HG02981 (cell line): ENCODE measurements at regions not wholly inside any gene's neighbourhood (a gene's known extent, or its start where the extent isn't known, plus 50 kb on each side); places are given as distances from the start of the nearest gene placed in this dataset.
A peak's percentile ranks its signal among the peaks of the same experiment; 100 is the strongest.
"Not testable (repeated sequence)": the region's sequence is repeated elsewhere in the genome, so short reads cannot be mapped to it uniquely, and the experiment has no call there.

Source experiments
- ATAC-seq: cut with Tn5 transposase; IDR thresholded peaks from one replicate; pipeline ENCODE4 v1.9.1; 2021; ENCODE audit warnings: mild to moderate bottlenecking, moderate library complexity; ENCODE audit not compliant: unreplicated experiment

DNA sequence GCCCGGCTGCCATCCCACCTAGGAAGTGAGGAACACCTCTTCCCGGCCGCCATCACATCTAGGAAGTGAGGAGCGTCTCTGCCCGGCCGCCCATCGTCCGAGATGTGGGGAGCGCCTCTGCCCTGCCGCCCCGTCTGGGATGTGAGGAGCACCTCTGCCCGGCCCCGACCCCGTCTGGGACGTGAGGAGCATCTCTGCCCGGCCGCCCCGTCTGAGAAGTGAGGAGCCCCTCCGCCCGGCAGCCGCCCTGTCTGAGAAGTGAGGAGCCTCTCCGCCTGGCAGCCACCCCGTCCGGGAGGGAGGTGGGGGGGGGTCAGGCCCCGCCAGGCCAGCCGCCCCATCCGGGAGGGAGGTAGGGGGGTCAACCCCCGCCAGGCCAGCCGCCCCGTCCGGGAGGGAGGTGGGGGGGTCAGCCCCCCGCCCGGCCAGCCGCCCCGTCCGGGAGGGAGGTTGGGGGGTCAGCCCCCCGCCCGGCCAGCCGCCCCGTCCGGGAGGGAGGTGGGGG lies 330.0 kb downstream of the CBLN1 start:
- not testable (repeated sequence) for ATAC-seq

DNA sequence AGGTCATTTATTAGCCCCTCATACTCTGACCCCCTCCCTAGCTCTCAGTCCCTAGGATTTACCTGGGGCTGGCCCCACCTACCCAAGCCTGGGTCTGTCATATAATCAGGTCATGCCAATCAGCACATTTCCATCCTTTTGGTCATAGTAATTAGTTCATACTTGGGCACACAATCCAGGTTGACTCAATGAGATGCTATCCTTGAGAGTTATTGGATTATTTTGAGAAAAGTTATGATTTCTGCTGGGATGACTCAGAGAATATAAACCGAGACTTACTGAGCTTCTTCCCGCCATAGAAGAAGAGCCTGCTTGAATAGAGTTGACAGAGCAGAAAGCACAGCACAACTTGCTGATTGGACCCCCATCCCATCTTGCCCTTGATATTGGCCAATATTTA lies 331.5 kb downstream of the CBLN1 start:
- ATAC-seq, result no peak

DNA sequence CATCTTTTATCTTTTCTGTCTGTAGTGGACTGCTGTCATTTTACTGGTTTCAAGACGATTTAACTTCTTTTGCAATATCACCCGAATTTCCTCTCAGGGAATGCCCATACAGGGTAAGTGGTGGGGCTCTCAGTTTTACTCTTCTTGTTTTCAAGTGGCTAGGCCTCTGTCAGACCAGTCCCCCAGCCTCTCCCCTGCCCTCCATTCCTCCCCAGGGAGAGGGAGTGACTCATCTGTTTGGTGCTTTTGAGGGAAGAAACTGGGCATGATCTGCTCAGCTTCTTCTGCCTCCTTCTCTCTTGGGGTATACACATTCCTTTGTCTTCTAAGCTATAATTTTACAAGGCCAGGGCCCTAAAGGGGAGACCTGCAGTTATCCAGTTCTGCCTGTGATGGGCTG lies 332.0 kb downstream of the CBLN1 start:
- ATAC-seq, result no peak

- ATAC-seq, result no peak
Observed at GRCh38 chr16:48948911-48949310, 332.7 kb downstream of the CBLN1 start.

GRCh38 chr16:48947371-48947713 lies 334.3 kb downstream of the CBLN1 start:
- ATAC-seq, result no peak

DNA sequence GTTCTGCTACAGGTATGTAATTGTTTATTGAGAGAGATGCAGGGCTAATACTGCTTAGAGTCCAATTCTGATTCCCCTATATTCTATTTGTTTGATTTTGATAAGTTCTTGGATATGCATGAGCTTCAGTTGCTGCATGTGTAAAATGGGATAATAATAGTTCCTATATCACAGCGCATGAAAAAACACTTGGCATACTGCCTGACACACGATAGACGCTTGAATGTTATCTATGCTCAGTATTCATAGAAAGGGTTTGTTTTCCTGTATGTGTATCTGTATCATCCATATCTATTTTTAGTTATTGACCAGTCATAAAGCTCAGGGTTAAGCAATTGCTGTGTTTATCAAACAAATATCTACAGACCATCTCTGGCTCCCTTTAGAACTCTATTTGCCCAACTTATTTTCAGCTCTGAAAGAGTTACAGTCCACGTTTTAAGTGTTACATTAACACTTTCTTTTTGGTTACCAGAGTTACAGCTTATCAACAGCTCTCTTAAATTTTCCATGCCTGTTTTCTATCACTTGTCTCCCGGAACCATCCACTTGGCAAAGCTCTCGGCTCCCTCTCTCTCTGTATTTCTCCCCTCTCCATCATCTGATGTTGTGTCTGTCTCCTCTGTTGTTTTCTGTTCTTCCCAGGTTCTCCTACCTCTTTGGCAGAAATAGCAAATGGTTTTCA lies 334.8 kb downstream of the CBLN1 start:
- ATAC-seq, result no peak

DNA sequence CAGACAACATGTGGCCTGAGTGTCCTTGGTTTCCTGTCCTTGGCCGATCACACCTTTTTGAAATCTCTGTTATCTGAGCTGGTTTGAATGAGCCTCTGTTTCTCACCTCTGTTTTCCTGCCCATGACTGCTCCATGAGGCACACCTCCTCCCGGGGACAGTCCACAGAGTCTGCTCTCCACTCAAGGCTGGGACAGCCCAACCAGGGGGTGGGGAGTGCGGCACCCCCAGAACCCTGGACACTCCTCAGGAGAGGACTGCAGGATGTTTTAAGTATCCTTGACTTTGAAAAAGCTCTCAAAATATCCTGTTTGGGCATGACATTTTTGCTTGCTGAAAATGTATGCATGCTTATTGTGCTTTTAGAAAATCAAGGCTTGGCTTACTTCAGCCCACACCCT lies 333.0 kb upstream of the N4BP1 start:
- ATAC-seq, result no peak

- no peak for ATAC-seq
Observed at GRCh38 chr16:48936811-48937210, 326.8 kb upstream of the N4BP1 start.

DNA sequence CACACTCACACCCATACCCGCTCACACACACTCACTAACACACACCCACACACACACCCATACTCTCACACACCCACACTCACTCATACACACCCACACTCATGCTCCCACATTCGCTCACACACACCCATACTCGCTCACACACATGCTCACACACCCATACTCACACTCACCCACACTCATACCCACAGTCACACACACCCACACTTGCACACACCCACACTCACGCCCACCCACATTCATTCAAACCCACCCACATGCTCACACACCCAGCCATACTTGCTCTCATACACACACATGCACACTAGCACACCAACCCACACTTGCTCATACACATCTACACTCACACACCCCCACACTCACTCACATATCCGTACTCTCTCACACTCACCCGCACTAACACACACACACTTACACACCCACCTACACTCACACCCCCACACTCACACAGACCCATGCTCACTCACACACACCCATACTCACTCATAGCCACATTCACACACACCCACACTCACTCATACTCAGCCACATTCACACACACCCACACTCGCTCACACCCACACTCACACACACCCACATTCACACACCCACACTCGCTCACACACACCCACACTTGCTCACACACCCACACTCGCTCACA lies 322.4 kb upstream of the N4BP1 start:
- no peak for ATAC-seq

DNA sequence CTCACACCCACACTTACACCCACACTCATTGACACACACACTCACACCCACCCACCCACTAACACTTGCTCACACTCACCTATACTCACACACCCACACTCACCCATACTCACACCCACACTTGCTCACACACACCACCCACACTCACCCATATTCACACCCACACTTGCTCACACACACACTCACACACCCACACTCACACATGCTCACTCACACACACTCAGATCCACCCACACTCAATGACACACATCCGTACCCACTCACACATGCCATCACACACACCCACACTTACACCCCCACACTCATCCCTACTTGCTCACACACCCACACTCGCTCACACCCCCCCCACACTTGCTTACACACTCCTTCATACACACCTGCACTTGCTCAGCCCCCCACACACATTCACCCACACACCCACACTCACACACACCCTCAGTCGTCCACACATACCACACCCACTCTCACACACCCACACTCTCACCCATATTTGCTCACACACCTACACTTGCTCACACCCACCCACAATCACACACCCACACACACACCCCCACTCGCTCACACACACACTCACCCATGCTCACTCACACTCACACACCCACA lies 321.1 kb upstream of the N4BP1 start:
- ATAC-seq, result no peak

- ATAC-seq, result no peak
Observed at GRCh38 chr16:48919791-48920190, 309.8 kb upstream of the N4BP1 start.

DNA sequence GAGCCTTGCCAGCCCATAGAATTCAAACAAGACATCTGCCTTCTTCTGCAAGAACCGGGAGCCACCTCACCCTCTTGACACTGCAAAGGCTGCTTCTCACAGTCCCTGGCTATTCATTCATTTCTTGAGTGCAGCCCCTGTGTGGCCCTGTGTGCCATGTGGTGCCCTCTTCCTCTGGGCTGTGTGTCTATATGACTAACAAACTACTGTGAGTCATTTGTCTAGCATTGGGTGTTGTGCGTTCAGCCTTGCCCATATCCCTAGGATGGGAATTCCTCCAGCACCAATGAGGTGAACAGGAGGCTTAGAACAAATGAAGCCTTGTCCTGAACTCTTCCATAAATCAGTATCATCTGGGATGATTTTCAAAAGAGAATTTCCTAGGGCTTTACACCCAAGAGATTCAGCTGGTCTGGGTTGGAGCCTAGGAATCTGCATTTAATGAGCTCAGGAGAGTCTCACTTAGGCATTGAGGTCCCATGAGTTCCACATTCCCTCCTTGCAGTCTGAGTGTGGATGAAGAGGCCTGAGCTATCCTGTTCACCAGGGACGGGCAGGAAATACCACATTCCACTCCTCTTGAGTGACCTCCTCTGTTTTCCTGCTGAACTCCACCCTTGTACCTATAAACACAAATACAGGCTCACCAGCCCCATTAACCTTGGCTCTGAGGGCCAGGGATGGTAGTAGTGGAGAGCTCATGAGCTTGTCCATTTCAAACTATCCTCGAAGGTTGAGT lies 308.7 kb upstream of the N4BP1 start:
- ATAC-seq, result no peak

DNA sequence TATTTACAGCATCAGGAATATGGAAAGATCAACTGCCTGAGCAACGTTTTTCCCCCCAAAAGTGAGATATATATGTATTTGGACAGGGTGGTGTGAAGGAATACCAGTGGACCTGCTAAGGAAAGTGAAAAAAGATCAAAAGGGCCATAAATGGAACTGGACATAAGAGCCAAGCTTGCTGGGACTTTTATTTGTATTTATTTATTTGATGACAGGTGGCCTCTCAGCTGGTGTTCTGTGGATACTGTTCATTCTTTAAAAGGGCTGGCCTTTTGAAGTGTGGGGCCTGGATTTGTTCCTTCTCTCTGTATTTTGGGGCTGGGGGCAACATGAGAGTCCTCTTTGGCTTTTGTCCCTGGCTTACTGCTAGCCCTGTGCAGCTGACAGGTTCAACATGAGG lies 306.6 kb upstream of the N4BP1 start:
- no peak for ATAC-seq

DNA sequence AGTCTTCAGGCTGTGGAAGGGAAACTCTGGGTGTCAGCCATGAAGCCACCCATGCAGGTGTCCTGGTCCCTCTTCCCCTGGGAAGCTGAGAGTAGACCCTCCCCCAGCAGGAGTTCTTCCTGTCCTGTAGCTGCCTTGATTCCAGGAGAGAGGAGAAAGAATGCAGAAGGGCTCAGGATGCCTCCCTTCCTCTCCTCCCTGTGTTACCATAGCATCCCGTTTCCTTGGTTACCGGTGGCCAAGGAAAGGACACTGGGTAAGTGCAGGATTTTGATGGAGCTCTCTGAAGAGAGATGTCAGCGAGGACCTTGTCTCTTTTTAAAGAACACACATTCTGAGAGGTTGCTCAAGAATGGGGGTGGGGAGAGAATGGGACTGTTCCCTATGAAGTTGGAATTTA lies 304.1 kb upstream of the N4BP1 start:
- ATAC-seq, result no peak

DNA sequence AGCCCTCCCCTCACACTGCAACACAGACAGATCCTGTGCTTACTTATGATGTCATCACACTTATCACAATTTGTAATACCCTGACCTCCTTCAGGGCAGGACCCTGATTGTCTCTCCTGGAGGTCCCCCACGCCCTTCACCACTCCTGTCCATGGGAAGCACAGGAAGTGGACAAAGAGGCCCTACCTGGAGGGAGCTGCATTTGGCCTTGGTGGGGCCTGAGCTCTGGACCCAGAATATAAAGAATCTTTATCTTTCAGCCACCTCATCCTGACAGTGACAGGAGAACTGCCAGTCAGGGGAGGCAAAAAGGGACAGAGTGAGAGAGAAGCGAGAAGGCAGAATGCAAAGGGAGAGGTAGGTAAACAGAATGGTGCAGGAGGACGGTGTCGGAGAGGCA lies 303.4 kb upstream of the N4BP1 start:
- no peak for ATAC-seq

DNA sequence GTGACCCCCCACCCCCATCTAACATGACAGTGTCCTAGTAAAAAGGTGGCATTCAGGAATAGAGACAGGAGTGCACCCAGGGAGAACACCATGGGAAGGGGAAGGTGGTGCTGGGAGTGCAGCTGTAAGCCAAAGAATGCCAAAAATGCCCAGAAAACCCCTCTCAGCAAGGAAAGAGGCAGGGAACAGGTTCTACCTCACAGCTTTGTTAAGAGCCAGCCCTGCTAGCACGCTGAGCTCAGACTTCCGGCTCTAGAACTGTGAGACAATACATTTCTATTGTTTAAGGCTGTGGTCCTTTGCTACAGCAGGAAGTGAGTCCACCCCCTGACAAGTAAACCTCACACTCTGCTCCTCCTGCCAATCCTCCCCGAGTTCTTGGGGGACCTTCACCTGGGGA lies 302.4 kb upstream of the N4BP1 start:
- ATAC-seq, result no peak

DNA sequence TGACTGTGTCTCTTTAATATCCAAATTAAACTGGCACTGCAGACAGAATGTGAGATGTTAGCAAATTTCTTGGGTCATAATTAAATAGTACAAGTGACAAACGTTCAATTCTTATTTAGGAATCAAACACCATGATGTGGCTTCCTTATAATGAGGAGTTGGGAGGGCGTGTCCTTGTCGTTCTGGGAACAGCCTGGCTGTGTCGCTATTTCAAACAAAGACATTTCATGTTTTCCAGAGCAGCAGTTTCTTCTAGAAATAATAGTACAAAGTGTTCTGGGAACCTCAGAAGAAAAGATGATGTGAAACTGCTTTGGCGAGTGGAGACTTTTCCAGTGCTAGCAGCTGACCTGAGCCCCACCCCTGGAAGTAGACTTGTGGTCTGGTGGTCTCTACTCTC lies 301.7 kb upstream of the N4BP1 start:
- ATAC-seq, result no peak

GRCh38 chr16:48910214-48910613 lies 300.2 kb upstream of the N4BP1 start:
- no peak for ATAC-seq

DNA sequence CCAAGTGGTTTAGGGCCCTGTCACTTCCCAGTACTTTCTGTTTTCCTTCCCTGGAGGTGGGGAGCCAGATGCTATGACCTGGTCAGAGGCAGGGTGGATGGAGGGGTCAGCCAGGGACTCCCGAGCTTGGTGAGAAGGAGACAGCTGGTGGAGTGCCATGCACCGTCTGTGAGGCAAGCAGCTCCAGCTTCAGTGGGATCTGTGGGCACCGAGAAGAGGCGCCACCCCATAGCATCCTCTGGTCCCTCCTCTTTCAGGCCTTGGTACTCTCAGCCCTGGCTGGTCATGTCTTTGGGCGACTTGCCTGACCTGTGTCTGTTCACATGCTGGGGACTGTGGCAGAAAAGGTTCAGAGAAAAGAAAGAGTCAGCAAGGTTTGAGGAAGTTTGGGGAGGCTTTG lies 299.3 kb upstream of the N4BP1 start:
- no peak for ATAC-seq

DNA sequence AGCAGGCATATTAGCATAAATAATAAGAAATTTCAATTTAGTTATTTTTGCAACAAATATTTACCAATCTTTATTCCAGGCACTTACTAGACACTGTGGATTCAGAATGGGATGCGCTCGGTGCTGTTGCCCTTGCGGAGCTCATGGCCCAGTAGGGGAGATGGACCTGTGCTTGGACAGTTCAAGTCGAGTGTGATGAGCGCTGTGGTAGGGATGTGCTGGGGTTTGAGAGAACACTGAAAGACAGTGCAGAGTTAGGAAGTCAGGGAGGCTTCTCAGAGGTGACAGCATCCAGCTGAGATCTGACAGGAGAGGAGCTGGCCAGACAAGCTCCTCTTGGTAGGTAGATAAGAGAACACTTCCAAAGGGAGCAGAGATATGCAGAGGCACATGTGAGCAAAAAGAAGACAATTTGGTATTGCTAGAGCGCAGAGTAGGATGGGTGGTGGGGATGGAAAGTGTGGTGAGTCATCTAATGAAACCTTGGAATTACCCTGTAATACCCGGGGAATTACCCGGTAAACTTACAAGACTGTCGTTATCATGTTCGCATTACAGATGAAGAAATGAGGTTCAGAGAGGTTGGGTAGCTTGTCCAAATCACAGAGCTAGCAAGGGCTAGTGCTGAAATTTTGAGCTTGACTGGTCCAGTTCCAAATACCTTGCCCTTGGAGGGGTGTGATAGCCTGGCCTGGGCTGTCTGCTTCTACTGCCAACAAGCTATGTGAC lies 298.1 kb upstream of the N4BP1 start:
- peak; percentile 57 for ATAC-seq
